Uterus (tissue), 3 donors: ENCODE measurements at regions not wholly inside any gene's neighbourhood (a gene's known extent, or its start where the extent isn't known, plus 50 kb on each side); places are given as distances from the start of the nearest gene placed in this dataset.

Experiments used
- DNase-seq, 2 donors: peaks; one replicate each; pipeline ENCODE4 v3.0.0-alpha.2; 2019 to 2020
- H3K27ac ChIP-seq, 2 donors: fragments of 200-600 bp; sonication (generic); 1 replicate in 1 of 2; 2 replicates in 1 of 2; pipeline ENCODE4 v1.5.1; 2016 to 2018
- H3K27me3 ChIP-seq, 2 donors: fragments of 200-600 bp; sonication (generic); one replicate each; pipeline ENCODE4 v1.5.1; 2018 to 2019; ENCODE audit warnings: control low read depth in 1 of 2
- H3K36me3 ChIP-seq, 2 donors: fragments of 200-600 bp; sonication (generic); one replicate each; pipeline ENCODE4 v1.5.1; 2019; ENCODE audit warnings: control low read depth in 1 of 2
- H3K4me1 ChIP-seq, 2 donors: fragments of 200-600 bp; sonication (generic); one replicate each; pipeline ENCODE4 v1.5.1; 2018 to 2019; ENCODE audit warnings: control low read depth in 1 of 2
- H3K4me3 ChIP-seq, 2 donors: fragments of 200-600 bp; sonication (generic); 1 replicate in 1 of 2; 2 replicates in 1 of 2; pipeline ENCODE4 v1.5.1; 2018 to 2019; ENCODE audit warnings: mild to moderate bottlenecking in 1 of 2
- H3K9me3 ChIP-seq, 2 donors: fragments of 200-600 bp; sonication (generic); one replicate each; pipeline ENCODE4 v1.5.1; 2019; ENCODE audit warnings: control low read depth in 1 of 2
- CTCF ChIP-seq, 4 experiments: fragments of 200-600 bp in 2 of 4; fragments of 450-650 bp in 2 of 4; sonication (generic) in 2 of 4; IDR thresholded peaks; one replicate each; pipeline ENCODE4 v1.5.1; 2016 to 2019; ENCODE audit warnings: antibody characterized with exemption in 4 of 4, mild to moderate bottlenecking in 2 of 4, moderate library complexity in 1 of 4
- POLR2A ChIP-seq, 2 donors: fragments of 450-650 bp; IDR thresholded peaks; one replicate each; pipeline ENCODE4 v1.6.1; 2016; ENCODE audit warnings: antibody characterized with exemption in 2 of 2, mild to moderate bottlenecking in 1 of 2, moderate library complexity in 1 of 2
- intact Hi-C: fragments of 100-400 bp; cut with DNase I; formaldehyde crosslinking; loops from one replicate; pipeline ENCODE4 v1.15.1; 2023; ENCODE audit warnings: low total_unique reads
- donor health status: DM: yes; HTN: yes; CAD: no.

- Histone ChIP-seq H3K9me3 (no peaks in the 10 kb centered on the region), H3K27me3 (no peaks in the 10 kb centered on the region), H3K4me1 (peaks cover 7 to 10% of the 10 kb centered on the region in 2 donors), H3K27ac (peak overlapping the region; percentile 74 to 89), H3K4me3 (no peak overlapping the region), H3K36me3 (no peaks in the 10 kb centered on the region)
- TF ChIP-seq CTCF (IDR thresholded peaks at IDR 0.05) (no peak), POLR2A (IDR thresholded peaks at IDR 0.05) (no peak)
- intact Hi-C loops: no loop called here
- no peak for DNase-seq
Measured at GRCh38 chr2:37868866-37869265, 56.2 kb upstream of the RMDN2 start.

- peak overlapping the region; percentile 74 to 89 for H3K27ac ChIP-seq
- peaks cover 7 to 10% of the 10 kb centered on the region in 2 donors for H3K4me1 ChIP-seq
- TF ChIP-seq CTCF (IDR thresholded peaks at IDR 0.05): no peak
- no peak for TF ChIP-seq POLR2A (IDR thresholded peaks at IDR 0.05)
- H3K27me3 ChIP-seq: no peaks in the 10 kb centered on the region
- no peak overlapping the region for H3K4me3 ChIP-seq
- intact Hi-C loops: no loop called here
- DNase-seq: no peak
- no peaks in the 10 kb centered on the region for H3K36me3 ChIP-seq
- no peaks in the 10 kb centered on the region for H3K9me3 ChIP-seq
Measured at GRCh38 chr2:37869304-37869703, 55.8 kb upstream of the RMDN2 start.

- Histone ChIP-seq H3K36me3 (no peaks in the 10 kb centered on the region), H3K27me3 (no peaks in the 10 kb centered on the region), H3K4me3 (no peak overlapping the region), H3K9me3 (no peaks in the 10 kb centered on the region), H3K27ac (peak overlapping the region; percentile 74 to 89), H3K4me1 (peaks cover 7 to 10% of the 10 kb centered on the region in 2 donors)
- TF ChIP-seq POLR2A (IDR thresholded peaks at IDR 0.05): no peak
- no peak for TF ChIP-seq CTCF (IDR thresholded peaks at IDR 0.05)
- no peak for DNase-seq
- intact Hi-C loops: no loop called here
Measured at GRCh38 chr2:37869771-37870170, 55.3 kb upstream of the RMDN2 start.

GRCh38 chr2:37870829-37871228, 54.3 kb upstream of the RMDN2 start:
- Histone ChIP-seq H3K4me3 (no peak overlapping the region), H3K9me3 (no peaks in the 10 kb centered on the region), H3K27me3 (no peaks in the 10 kb centered on the region), H3K36me3 (no peaks in the 10 kb centered on the region), H3K27ac (peak overlapping the region; percentile 74 to 89), H3K4me1 (peaks cover 7 to 8% of the 10 kb centered on the region in 2 donors)
- TF ChIP-seq POLR2A (IDR thresholded peaks at IDR 0.05) (no peak), CTCF (IDR thresholded peaks at IDR 0.05) (no peak)
- DNase-seq: peak; percentile 58 to 83
- intact Hi-C loops: no loop called here

GRCh38 chr2:37871456-37872191, 53.5 kb upstream of the RMDN2 start:
- TF ChIP-seq CTCF (IDR thresholded peaks at IDR 0.05): no peak
- TF ChIP-seq POLR2A (IDR thresholded peaks at IDR 0.05): no peak
- peak overlapping the region; percentile 74 to 89 for H3K27ac ChIP-seq
- no peaks in the 10 kb centered on the region for H3K27me3 ChIP-seq
- H3K9me3 ChIP-seq: no peaks in the 10 kb centered on the region
- H3K4me1 ChIP-seq: peaks cover 5 to 7% of the 10 kb centered on the region in 2 donors
- no peaks in the 10 kb centered on the region for H3K36me3 ChIP-seq
- no peak overlapping the region for H3K4me3 ChIP-seq
- no peak for DNase-seq
- intact Hi-C loops: no loop called here
